H1 (cell line): ENCODE measurements at regions not wholly inside any gene's neighbourhood (a gene's known extent, or its start where the extent isn't known, plus 50 kb on each side); places are given as distances from the start of the nearest gene placed in this dataset.

Source experiments
- CTCF ChIA-PET: fragments of 300-600 bp; sonication (Branson Sonifier 250); formaldehyde crosslinking; loops from one replicate; lab custom pipeline; 2021; ENCODE audit not compliant: partially characterized antibody; lab: Charles Lee
- POLR2A ChIA-PET: fragments of 300-600 bp; sonication (Branson Sonifier 250); formaldehyde crosslinking; loops from one replicate; lab custom pipeline; 2021; ENCODE audit warnings: inconsistent platforms; ENCODE audit not compliant: partially characterized antibody; lab: Charles Lee
- DNase-seq, 2 experiments: peaks; one replicate each; pipeline versions ENCODE4 v3.0.0 to v3.0.0-alpha.2; 2010 to 2022; ENCODE audit warnings: low spot score in 2 of 2, low read depth in 1 of 2, mixed read lengths in 1 of 2
- FAIRE-seq: peaks from 2 replicates; lab custom pipeline; 2011; peaks lifted over from hg19 to GRCh38; lab: Jason Lieb, UNC
- H2AFZ ChIP-seq: 2 replicates; pipeline ENCODE4 v1.8.1; 2012; ENCODE audit warnings: low read length, inconsistent platforms
- H2AK5ac ChIP-seq: 2 replicates; pipeline ENCODE4 v1.6.1; 2013; ENCODE audit warnings: low read depth, low read length
- H2BK120ac ChIP-seq: replicated peaks from 2 replicates; pipeline ENCODE3; 2013; ENCODE audit warnings: low read depth, low read length, inconsistent platforms
- H2BK12ac ChIP-seq: 2 replicates; pipeline ENCODE4 v1.6.1; 2013; ENCODE audit warnings: low read depth, low read length
- H2BK15ac ChIP-seq: 2 replicates; pipeline ENCODE4 v1.6.1; 2013; ENCODE audit warnings: low read length
- H2BK20ac ChIP-seq: 2 replicates; pipeline ENCODE4 v1.6.1; 2013; ENCODE audit warnings: low read length
- H2BK5ac ChIP-seq: 2 replicates; pipeline ENCODE4 v1.6.1; 2013; ENCODE audit warnings: low read depth, low read length
- H3K14ac ChIP-seq: 2 replicates; pipeline ENCODE4 v1.6.1; 2013; ENCODE audit warnings: inconsistent platforms; ENCODE audit not compliant: insufficient read length
- H3K18ac ChIP-seq: 2 replicates; pipeline ENCODE4 v1.6.1; 2013; ENCODE audit warnings: low read length; ENCODE audit errors: extremely low read depth
- H3K23ac ChIP-seq: 2 replicates; pipeline ENCODE4 v1.6.1; 2013; ENCODE audit warnings: inconsistent platforms; ENCODE audit not compliant: insufficient read length
- H3K23me2 ChIP-seq: 2 replicates; pipeline ENCODE4 v1.6.1; 2013; ENCODE audit warnings: low read depth, low read length
- H3K27ac ChIP-seq: 2 replicates; pipeline ENCODE4 v1.6.1; 2011; ENCODE audit warnings: low read depth, low read length, inconsistent platforms
- H3K27me3 ChIP-seq, 4 experiments: replicated peaks in 1 of 4; 1 replicate in 1 of 4; 2 replicates in 3 of 4; pipeline versions ENCODE4 v1.6.1 to v1.8.1; 2011 to 2013; ENCODE audit warnings: low read length in 3 of 4, mild to moderate bottlenecking in 3 of 4, inconsistent platforms in 2 of 4, mixed read lengths in 2 of 4, moderate library complexity in 1 of 4; ENCODE audit not compliant: control insufficient read depth in 3 of 4, insufficient read depth in 3 of 4; ENCODE audit errors: extremely low read depth in 1 of 4
- H3K36me3 ChIP-seq, 4 experiments: 2 replicates each; pipeline versions ENCODE4 v1.6.1 to v1.8.1; 2011 to 2013; ENCODE audit warnings: mild to moderate bottlenecking in 4 of 4, low read length in 3 of 4, moderate library complexity in 2 of 4, control low read depth in 1 of 4, inconsistent platforms in 1 of 4; ENCODE audit not compliant: insufficient read depth in 4 of 4, control insufficient read depth in 2 of 4
- H3K4ac ChIP-seq: replicated peaks from 2 replicates; pipeline ENCODE3; 2013; ENCODE audit warnings: low read length, low read depth, mixed read lengths, inconsistent platforms; ENCODE audit not compliant: insufficient read length
- H3K4me1 ChIP-seq, 4 experiments: replicated peaks in 1 of 4; 1 replicate in 1 of 4; 2 replicates in 3 of 4; pipeline versions ENCODE4 v1.6.1 to v1.8.1; 2011 to 2013; ENCODE audit warnings: low read length in 3 of 4, inconsistent platforms in 2 of 4, mixed read lengths in 1 of 4; ENCODE audit not compliant: insufficient read depth in 4 of 4, control insufficient read depth in 3 of 4
- H3K4me2 ChIP-seq, 2 experiments: 2 replicates each; pipeline versions ENCODE4 v1.6.1 to v1.8.1; 2011 to 2013; ENCODE audit warnings: low read depth in 2 of 2, low read length in 2 of 2, control low read depth in 1 of 2, inconsistent platforms in 1 of 2, mild to moderate bottlenecking in 1 of 2; ENCODE audit not compliant: insufficient read depth in 1 of 2
- H3K4me3 ChIP-seq, 4 experiments: fragments of 200-600, 300-600 bp in 1 of 4; sonication (generic), shearing (Covaris generic), sonication (Bioruptor Twin) in 1 of 4; 2 replicates each; pipeline versions ENCODE4 v1.5.1 to v1.8.1; 2011 to 2016; ENCODE audit warnings: low read length in 4 of 4, low read depth in 3 of 4, control low read depth in 2 of 4, inconsistent platforms in 2 of 4, mild to moderate bottlenecking in 2 of 4, mixed read lengths in 1 of 4, moderate library complexity in 1 of 4; ENCODE audit not compliant: insufficient read depth in 2 of 4; ENCODE audit errors: extremely low read depth in 1 of 4
- H3K56ac ChIP-seq: replicated peaks from 2 replicates; pipeline ENCODE3; 2013; ENCODE audit warnings: low read depth, mild to moderate bottlenecking, mixed read lengths, low read length, inconsistent platforms; ENCODE audit not compliant: insufficient read length
- H3K79me1 ChIP-seq: 2 replicates; pipeline ENCODE4 v1.6.1; 2013; ENCODE audit warnings: low read depth, low read length, control low read depth
- H3K79me2 ChIP-seq, 2 experiments: 2 replicates each; pipeline versions ENCODE4 v1.6.1 to v1.8.1; 2012 to 2013; ENCODE audit warnings: low read length in 2 of 2, mild to moderate bottlenecking in 2 of 2, inconsistent platforms in 1 of 2; ENCODE audit not compliant: insufficient read depth in 2 of 2, control insufficient read depth in 1 of 2
- H3K9ac ChIP-seq, 4 experiments: replicated peaks in 1 of 4; 1 replicate in 1 of 4; 2 replicates in 3 of 4; pipeline versions ENCODE4 v1.6.1 to v1.8.1; 2011 to 2013; ENCODE audit warnings: low read depth in 3 of 4, low read length in 3 of 4, control low read depth in 2 of 4, mild to moderate bottlenecking in 2 of 4, moderate library complexity in 2 of 4, inconsistent platforms in 1 of 4; ENCODE audit errors: extremely low read depth in 1 of 4
- H3K9me3 ChIP-seq, 2 experiments: 2 replicates each; pipeline versions ENCODE4 v1.6.1 to v1.8.1; 2012 to 2013; ENCODE audit warnings: mild to moderate bottlenecking in 2 of 2, moderate library complexity in 2 of 2, control low read depth in 1 of 2, inconsistent platforms in 1 of 2, low read depth in 1 of 2, low read length in 1 of 2, mixed read lengths in 1 of 2; ENCODE audit not compliant: insufficient read depth in 2 of 2
- H4K20me1 ChIP-seq, 2 experiments: replicated peaks in 1 of 2; 2 replicates each; pipeline versions ENCODE3 to v1.8.1; 2011 to 2013; ENCODE audit warnings: inconsistent platforms in 2 of 2, low read length in 2 of 2, mild to moderate bottlenecking in 1 of 2; ENCODE audit not compliant: insufficient read depth in 2 of 2, control insufficient read depth in 1 of 2
- H4K5ac ChIP-seq: 2 replicates; pipeline ENCODE4 v1.6.1; 2013; ENCODE audit warnings: low read length, low read depth, mixed read lengths, inconsistent platforms; ENCODE audit not compliant: insufficient read length
- H4K8ac ChIP-seq: 2 replicates; pipeline ENCODE4 v1.8.0; 2013; ENCODE audit warnings: mild to moderate bottlenecking, moderate library complexity, low read length, inconsistent platforms; ENCODE audit not compliant: insufficient read depth; ENCODE audit errors: extremely low read depth
- H4K91ac ChIP-seq: replicated peaks from 2 replicates; pipeline ENCODE3; 2013; ENCODE audit warnings: low read length, mixed read lengths, inconsistent platforms; ENCODE audit not compliant: insufficient read length
- SIN3A ChIP-seq, 2 experiments: IDR thresholded peaks in 1 of 2; conservative IDR thresholded peaks in 1 of 2; 2 replicates each; pipeline ENCODE4 v1.6.1; 2011 to 2012; ENCODE audit warnings: low read length in 2 of 2, improper control_type of control experiment in 1 of 2, low read depth in 1 of 2, mild to moderate bottlenecking in 1 of 2
- SP2 ChIP-seq: IDR thresholded peaks from 2 replicates; pipeline ENCODE4 v1.6.1; 2012; ENCODE audit warnings: mild to moderate bottlenecking, low read length, inconsistent platforms
- WGBS, 2 experiments: shearing (Covaris generic) in 1 of 2; methylation state at CpG; one replicate each; pipeline versions ENCODE4 v1.1.6 to v1.1.7; 2013 to 2015; ENCODE audit warnings: low lambda C conversion rate in 2 of 2, mixed read lengths in 2 of 2, inconsistent platforms in 1 of 2, low coverage in 1 of 2, missing lambda C conversion rate in 1 of 2; ENCODE audit not compliant: insufficient replicate concordance in 2 of 2, insufficient coverage in 1 of 2, insufficient read length in 1 of 2; ENCODE audit errors: extremely low coverage in 1 of 2, missing lambda C conversion rate in 1 of 2; 5-methylcytosine and 5-hydroxymethylcytosine counted together

GRCh38 chr6:121516331-121516730 lies 80.9 kb downstream of the GJA1 start:
- Histone ChIP-seq H2AK5ac (no peak overlapping the region), H4K8ac (no peak overlapping the region), H2BK5ac (no peak overlapping the region), H2AFZ (no peak overlapping the region), H3K79me1 (no peaks in the 10 kb centered on the region), H3K9me3 (no peaks in the 10 kb centered on the region), H2BK120ac (no peak overlapping the region), H3K18ac (no peak overlapping the region), H3K27me3 (no peaks in the 10 kb centered on the region), H3K36me3 (no peaks in the 10 kb centered on the region), H3K27ac (no peak overlapping the region), H3K23ac (no peak overlapping the region), H2BK12ac (no peak overlapping the region), H3K4me2 (no peak overlapping the region), H3K79me2 (no peaks in the 10 kb centered on the region), H3K9ac (no peak overlapping the region), H4K20me1 (no peaks in the 10 kb centered on the region), H2BK15ac (no peak overlapping the region), H2BK20ac (no peak overlapping the region), H4K91ac (no peak overlapping the region), H3K4me3 (no peak overlapping the region), H3K56ac (no peak overlapping the region), H3K23me2 (no peaks in the 10 kb centered on the region), H3K4me1 (peaks cover 0 to 7% (median 2%) of the 10 kb centered on the region in 4 experiments; a peak in 2 of 7 replicates), H3K14ac (no peak overlapping the region), H3K4ac (no peak overlapping the region), H4K5ac (no peak overlapping the region)
- no peak for FAIRE-seq
- TF ChIP-seq SIN3A (conservative IDR thresholded peaks at IDR 0.05 in 1 of 2, IDR thresholded peaks at IDR 0.05 in 1 of 2; ENCODE audit: low read depth in 1 of 2, low read length in 2 of 2) (no peak), SP2 (no peak)
- POLR2A ChIA-PET, result interaction anchor here (1.5 kb wide), 1 partner anchor 79 kb away, joined by 5 read pairs; no protein-coding TSS in a partner anchor
- 90% methylated on average over 6 of the region's 6 CpGs; no CpG with 5 or more reads in 1 of the 2 experiments for WGBS, 2 experiments
- CTCF ChIA-PET, result interaction anchor here (0.7 to 1.6 kb wide), 2 partner anchors 115 to 518 kb away, joined by 3 read pairs; no protein-coding TSS in a partner anchor
- no peak for DNase-seq
